ENCODE measurements at regions not wholly inside any gene's neighbourhood (a gene's known extent, or its start where the extent isn't known, plus 50 kb on each side); places are given as distances from the start of the nearest gene placed in this dataset.

DNA sequence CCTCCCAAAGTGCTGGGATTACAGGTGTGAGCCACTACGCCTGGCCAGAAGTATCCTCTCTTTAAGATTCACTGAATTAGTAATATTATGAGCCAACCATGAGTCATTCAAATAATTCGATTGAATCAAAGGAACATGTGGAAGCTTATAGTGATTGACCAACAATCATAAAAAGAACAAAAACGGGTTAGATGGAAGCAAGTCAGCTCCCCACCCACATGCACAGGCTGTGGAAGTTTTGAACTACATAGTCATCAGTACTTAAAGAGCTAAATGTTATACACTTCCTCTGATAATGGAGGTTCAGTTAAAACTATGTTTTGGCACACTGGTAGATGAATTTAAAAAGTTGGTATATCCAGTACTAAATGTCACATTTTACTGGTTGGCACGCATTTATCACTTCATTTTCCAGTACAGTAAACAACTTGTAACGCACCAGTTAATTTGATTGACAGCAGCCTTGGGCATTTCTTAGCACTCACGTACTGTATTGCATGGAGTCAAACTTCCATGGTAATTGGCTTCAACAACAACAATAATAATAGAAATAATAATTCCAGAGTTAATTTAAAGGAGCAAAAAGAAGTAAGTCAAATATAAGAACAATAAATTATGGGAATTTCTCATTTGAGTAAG is 1107.3 kb upstream of the MAP3K7 start:
- DNase-seq (ENCODE audit: low read depth in 4 of 4, low spot score in 2 of 4): no peak

DNA sequence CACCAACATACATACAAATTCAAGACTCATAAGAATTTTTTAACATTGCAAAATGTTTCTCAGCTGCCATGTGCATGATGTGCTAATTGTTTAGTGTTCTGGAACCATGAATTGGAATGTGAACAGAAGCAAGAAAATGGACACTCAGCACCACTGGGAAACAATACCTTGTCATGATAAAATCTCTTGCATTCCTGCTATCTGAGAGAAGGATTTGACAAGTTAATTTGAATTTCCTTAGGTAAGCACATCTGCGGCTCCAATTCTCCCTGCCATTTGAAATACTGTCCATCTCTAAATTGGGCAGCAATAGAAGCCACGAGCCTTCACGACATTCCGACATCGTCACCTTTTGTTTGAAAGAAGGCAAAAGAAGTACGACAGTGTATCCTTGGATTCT is 1104.6 kb upstream of the MAP3K7 start:
- DNase-seq (ENCODE audit: low read depth in 4 of 4, low spot score in 2 of 4): no peak

DNA sequence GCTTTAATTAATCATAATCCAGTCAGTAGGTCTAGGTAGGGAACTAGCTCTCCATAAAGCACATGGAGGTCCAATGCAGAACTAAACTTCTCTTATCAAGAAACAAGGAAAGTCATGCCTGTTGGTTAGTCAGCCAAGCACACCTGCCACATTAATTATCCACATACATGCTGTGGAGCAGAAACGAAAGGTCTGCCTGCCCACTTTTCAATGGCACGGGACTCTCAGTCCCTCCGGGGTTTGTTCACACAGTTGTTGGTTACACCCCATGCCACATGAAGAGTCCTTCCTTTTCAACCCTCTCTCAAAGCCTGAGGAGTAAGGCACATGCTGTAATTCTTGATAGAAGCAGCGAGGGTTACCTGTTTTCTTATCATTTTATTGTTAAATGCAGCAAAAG is 1096.4 kb upstream of the MAP3K7 start:
- no peak for DNase-seq (ENCODE audit: low read depth in 4 of 4, low spot score in 2 of 4)

DNA sequence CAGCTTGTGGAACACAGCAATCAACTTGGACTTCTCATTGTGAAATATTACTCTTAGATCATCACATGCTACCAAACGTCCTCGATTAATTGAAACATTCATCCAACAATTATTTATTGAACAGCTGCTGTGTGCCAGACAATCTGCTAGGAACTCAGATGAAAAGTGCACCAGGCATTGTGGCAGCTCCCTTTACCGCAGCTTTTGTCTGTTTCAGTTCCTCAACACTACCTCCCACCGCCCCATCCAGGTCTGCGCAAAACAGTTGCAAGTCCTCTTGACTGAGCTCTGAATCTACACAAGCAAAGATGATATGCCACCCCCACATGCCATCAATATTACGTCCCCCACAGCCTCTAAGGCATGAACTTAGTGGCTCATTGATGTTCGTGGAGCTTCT is 1094.4 kb upstream of the MAP3K7 start:
- DNase-seq (ENCODE audit: low read depth in 4 of 4, low spot score in 2 of 4): no peak

DNA sequence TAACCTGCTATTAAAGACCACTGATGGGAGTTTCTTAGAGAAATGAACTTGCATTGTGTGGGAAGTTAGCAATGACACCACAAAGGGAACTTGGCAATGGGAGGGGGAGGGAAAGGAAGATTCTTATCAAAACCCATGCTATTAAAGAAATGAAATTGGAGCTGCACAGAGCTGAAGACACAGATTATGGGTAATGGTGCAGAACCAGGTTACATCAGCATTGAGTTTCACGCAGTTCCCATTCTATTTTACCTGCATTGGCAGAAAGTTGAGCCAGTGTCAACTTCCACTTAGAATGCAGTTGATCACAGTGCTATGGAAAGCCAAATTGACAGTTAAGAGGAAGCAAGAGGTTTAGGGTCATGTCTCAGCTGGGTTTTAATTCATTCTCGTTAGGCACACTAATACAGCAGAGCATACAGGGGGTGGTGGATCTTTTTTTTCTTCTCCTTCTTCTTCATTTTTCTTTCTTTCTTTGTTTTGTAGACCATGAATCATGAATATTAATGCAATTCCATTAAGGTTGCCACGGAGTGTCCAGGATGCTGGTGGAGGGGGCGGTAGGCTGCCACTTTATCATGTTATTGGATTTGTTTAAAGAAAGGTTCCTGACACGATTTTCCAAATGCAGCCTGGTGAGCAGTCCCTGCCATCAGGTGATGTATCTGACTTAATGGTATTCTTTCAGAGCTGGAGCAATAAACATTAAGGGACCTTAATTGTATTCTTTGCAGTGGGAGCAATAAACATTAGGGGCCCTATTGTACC is 1092.0 kb upstream of the MAP3K7 start:
- DNase-seq (ENCODE audit: low read depth in 4 of 4, low spot score in 2 of 4): peak in 1 of 4 donors; percentile 13

DNA sequence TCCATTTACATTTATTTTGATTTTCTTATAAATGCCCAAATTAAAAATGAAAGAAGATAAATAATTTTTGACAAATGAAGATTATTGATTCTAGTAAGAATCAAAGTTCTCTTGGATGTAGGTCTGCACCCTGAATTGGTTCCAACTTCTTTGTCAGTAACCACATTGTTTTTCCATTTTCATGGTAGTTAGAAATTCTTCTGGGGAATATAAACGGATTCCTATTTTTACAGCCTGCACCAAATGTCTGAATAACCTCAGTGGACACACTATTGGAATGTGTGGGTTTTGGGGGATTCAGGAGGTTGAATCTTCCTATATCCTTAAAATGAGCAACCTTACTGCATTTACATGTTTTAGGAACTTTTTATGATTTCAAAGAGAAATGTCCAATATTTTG is 1085.3 kb upstream of the MAP3K7 start:
- DNase-seq (ENCODE audit: low read depth in 4 of 4, low spot score in 2 of 4): no peak

DNA sequence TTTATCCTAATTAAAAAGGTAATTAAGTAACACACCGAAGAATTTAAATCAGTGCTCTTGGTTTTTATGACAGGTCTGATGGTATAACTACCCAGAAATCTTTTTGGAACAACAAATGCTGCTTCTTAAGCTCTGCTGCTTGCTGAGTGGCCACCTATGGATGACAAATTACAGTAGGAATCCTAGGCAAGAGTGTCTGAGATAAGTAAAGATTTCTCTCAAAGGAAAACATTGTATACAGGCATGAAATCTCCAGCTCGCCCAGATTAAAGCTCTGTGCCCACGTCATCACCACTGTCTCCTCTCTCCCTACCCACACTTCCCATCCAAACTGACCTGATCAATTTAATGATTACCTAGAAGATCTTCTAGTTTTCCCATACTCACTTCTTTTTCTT is 1083.0 kb upstream of the MAP3K7 start:
- no peak for DNase-seq (ENCODE audit: low read depth in 4 of 4, low spot score in 2 of 4)

DNA sequence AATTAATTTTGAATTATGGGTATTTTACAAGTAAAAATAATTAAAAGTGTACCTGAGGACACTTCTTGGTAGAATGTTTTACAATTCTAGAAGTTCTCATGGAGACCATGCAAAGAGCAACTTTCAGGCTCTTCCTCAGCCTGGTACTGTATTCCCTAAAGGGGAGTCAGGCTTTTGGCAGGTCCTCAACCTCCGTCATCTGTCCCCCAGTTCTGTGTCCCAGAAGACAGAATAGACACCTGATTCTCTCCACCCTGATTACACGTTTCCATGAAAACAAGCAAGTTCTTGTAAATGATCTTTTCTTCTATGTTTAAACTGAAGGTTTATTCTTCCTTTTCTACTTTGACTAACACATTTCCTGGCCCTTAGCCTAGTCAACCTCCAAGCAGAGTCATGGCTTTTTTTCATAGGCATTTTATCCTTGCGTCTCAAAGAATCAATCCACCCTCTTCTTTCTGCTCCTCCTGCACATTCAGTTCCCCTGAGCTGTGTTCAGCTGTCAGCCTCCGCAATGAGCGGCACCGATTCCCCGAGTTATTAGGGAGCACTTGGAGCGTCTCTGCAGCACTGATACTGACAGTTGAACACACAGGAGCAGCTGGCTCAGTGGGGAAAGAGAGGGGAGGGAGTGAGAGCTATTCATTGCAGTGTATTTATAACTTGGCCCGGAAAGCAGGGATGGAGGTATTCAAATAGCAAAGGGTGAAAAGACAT is 1082.4 kb upstream of the MAP3K7 start:
- no peak for DNase-seq (ENCODE audit: low read depth in 4 of 4, low spot score in 2 of 4)

DNA sequence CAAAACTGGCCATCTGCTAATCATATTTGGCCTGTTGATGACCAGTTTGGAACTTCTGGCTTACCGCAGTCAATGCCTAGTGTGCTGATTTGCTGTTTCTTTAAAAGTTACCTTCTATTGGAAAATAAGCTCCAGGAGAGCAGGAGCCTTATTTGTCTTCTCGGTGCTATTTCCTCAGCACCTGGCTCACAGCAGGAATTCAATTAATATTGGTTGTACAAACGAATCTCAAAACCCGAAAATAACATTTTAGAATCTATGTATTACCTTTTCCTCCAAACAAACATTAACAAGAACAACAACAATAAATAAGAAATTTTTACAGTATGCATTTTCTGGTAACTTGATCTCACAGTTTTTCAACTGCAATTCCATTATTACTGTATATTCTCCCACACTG is 1080.7 kb upstream of the MAP3K7 start:
- no peak for DNase-seq (ENCODE audit: low read depth in 4 of 4, low spot score in 2 of 4)

DNA sequence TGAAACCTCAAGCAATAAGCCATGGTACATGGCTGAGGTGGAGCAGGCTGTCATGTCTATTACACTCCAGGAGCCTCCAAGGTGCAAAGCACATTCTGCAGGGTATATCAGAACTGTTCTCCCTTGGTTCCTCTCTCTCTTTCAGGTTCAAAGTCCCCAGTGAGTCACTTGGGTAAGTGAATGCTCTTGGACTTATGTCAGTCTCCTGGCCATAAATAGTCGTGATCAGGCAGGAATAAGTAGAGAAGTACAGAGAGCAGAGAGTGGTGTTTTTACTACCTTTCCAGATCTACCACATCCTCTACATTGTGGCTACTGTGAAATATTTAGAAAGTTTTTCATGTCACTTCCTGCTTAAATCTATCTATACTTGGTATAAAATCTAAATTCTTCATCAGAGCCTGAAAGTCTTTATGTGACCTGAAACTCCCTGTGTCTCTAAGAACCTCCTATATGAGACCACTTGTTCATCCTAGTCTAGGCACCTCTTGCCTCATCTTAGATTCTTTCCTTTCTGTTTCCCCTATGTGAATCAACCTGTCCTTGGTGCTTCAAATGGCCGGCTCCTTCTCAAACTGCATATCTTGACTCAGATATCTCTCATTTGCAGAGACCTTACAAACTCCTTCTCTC is 1077.6 kb upstream of the MAP3K7 start:
- no peak for DNase-seq (ENCODE audit: low read depth in 4 of 4, low spot score in 2 of 4)

DNA sequence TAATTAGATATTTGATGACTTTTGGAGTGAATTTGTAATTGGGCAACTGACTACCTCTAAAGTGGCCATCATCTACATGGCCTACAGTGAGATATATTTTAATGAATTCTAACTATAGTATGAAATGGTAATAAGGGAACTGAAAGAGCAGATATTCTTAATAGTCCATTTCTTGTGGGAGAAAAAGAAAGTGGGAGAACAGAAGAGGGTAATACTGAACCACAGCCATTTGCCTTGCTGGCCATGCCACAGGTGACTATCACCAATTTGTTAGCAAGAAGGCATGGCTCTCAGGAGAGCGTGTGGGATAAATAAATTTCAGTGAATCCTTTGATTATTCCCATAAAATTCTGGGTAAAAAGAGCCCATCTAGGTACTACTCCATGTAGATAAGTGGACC is 1074.0 kb upstream of the MAP3K7 start:
- no peak for DNase-seq (ENCODE audit: low read depth in 4 of 4, low spot score in 2 of 4)

DNA sequence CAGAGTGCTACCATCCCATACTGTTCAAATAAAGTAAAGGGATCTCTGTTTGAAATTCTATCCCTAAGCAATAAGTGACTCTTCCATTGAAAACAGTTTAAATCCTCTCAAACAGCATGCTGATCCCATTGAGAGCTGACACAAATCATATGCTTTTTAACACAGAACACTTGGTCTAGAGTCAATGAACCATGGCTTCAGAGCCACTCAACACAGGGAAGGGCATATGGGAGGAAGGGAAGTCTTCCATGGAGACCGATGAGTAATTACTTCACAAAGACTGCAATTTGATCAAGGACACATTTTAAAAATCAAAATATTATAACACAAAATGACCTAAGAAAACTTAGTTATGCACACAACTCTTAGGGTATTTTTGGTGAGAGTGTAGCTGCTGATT is 1073.0 kb upstream of the MAP3K7 start:
- no peak for DNase-seq (ENCODE audit: low read depth in 4 of 4, low spot score in 2 of 4)

DNA sequence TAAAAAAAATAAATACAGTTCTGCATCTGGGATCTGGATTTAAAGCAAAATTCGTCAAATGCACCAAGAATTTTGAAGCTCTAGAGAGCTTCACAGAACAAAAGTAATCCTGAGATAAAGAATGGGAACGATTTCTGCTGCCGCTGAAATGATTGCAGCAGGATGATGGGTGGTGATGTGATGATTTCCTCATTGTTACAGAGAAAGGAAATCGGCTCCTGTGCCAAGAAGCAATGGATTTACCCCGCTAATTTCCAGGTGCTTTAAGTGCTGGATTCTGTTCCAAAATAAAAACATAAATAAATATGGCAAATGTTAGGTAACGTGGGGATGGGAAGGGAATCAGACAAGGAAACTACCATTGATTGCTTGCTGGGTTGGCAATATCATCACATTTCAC is 1067.9 kb upstream of the MAP3K7 start:
- no peak for DNase-seq (ENCODE audit: low read depth in 4 of 4, low spot score in 2 of 4)

DNA sequence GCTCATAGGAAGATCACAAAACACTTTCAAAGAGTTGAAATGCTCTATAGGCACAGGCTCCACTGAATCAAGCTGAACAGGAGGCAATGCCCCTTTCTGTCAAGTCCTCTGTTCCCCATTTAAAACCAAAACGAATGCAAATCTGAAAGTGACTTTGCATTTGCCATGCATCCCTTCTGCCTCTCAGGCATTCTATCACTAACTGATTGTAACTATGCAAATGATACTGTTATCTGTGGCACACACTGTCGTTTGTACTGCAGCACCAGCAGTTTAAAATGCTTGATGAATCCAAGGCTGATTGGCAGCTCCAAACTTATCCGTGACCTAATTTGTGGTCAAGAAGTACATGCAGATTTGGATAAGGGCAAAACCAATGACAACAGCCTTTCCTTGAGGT is 1067.5 kb upstream of the MAP3K7 start:
- DNase-seq (ENCODE audit: low read depth in 4 of 4, low spot score in 2 of 4): no peak

DNA sequence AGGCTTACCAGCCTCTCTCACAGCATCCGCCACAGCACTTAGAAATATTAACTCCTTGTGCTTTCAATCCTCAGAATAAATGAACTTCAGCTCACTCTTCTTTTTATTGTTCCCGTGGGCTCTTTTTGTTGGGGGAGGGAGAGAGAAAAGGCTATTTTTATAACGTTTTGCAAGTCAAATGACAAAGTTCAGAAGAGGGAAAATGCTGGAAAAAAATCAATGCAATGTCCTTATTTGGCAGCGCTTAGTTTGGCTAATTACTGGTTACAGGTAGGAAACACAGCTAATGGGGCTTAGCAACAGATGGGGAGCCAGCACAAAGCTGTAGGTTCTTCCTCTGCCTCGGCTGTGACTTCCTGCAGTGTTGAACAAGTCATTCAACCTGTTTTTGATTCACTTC is 1067.0 kb upstream of the MAP3K7 start:
- DNase-seq (ENCODE audit: low read depth in 4 of 4, low spot score in 2 of 4): no peak

DNA sequence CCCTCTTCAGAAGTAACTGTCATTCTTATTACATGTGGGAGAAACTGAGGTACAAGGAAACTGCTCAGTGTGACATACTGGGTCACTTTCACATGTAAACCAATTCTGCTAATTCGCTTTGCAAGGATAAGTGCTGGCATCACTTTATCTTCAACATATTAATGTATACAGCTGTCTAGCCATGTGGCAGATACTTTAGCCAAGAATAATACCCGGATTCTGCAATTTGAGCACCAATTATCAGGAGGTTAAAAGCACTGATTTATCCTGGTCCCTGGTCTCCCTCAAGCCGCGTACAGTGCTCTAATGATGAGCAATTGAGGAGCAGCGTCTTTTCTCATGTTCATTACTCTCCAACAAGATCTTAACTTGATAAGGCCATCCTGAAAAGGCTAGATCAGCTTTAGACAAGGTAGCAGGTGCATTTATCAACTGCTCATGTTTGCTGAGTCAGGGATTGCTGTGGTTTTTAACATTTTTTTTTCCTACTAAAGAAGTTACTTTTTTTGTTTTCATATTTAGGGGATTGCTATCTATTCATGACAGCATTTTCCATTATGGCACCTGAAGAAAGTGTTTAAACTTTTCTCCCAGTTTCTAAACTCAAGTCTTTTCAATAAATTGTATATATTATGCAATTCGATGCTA is 1066.3 kb upstream of the MAP3K7 start:
- no peak for DNase-seq (ENCODE audit: low read depth in 4 of 4, low spot score in 2 of 4)

DNA sequence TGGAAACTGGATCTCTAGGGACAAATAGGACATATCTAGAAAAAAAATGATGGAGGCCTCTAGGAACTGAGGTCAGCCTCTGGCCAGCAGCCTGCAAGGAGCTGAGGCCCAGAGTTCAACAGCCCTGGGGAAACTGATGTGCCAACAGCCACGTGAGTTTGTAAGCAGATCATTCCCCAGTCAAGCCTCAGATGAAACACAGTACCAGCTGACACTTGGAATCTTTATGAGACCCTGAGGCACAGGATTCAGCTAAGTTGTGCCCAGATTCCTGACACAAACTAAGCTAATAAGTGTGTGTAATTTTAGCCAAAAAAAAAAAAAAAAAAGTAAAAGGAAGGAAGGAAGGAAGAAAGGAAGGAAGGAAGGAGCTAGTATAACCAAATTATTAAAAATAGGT is 1059.8 kb upstream of the MAP3K7 start:
- DNase-seq (ENCODE audit: low read depth in 4 of 4, low spot score in 2 of 4): no peak

DNA sequence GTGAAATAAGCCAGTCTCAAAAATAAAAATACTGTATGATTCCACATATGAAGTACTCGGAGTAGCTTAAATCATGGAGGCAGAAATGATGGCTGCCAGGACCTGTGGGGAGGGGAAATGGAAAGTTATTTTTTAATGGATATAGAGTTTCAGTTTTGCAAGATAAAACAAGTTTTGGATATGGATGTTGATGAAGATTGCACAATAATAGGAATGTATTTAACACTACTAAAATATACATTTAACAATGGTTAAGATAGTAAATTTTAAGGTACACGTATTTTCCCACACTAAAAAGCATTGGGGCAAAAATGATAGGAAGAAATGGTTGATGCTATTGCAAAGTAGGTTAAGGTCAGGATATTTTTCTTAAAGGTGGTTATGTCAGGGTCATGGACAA is 1058.9 kb upstream of the MAP3K7 start:
- DNase-seq (ENCODE audit: low read depth in 4 of 4, low spot score in 2 of 4): no peak

DNA sequence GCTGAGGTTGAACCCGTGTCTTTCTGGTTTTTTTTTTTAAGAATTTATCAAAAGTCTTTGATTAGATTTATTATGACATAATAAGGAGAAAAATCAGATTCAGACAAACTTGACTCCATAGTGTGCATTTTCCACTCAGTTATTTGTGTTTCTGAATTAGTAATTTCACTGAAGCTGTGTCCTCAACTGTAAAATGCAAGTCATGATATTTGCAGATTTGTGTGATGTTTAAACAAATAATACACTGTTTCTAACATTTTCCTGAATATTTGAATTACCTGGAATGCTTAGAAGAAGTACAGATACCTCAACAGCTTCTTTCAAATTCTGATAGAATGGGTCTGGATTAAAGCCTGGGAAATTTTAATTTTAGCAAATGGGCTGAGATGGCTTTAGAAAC is 1050.3 kb upstream of the MAP3K7 start:
- no peak for DNase-seq (ENCODE audit: low read depth in 4 of 4, low spot score in 2 of 4)

DNA sequence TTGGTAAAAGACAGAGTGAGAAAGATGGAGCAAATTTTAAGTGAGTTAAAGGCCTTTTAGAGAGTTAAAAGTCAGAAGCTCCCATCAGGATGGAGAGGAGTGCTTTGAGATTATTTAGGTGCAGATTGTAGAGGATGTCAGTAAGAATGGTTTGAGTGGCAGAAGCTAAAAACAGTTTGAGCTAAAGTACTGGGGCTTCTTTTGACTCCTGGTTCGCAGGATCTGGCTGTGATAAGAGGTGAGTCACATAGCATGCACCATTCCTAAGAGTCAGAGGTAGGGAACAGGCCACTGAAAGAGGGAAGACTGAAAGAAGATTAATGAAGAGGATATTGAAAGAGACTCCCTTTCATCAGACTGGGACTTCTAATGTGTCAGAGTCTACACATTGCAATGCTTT is 1047.9 kb upstream of the MAP3K7 start:
- DNase-seq (ENCODE audit: low read depth in 4 of 4, low spot score in 2 of 4): no peak
